Middle frontal gyrus (tissue), 1 donor: ENCODE measurements at regions not wholly inside any gene's neighbourhood (a gene's known extent, or its start where the extent isn't known, plus 50 kb on each side); places are given as distances from the start of the nearest gene placed in this dataset.
"Not testable (repeated sequence)": the region's sequence is repeated elsewhere in the genome, so short reads cannot be mapped to it uniquely, and the experiment has no call there.

Experiments used
- DNase-seq: peaks from one replicate; pipeline ENCODE4 v3.0.0-alpha.2; 2015; ENCODE audit warnings: low spot score; ENCODE audit errors: extremely low spot score

- no peak for DNase-seq
Measured at GRCh38 chr5:124621279-124621678, 125.2 kb downstream of the ZNF608 start.

- DNase-seq, result no peak
Measured at GRCh38 chr5:124620743-124621142, 125.7 kb downstream of the ZNF608 start.

DNA sequence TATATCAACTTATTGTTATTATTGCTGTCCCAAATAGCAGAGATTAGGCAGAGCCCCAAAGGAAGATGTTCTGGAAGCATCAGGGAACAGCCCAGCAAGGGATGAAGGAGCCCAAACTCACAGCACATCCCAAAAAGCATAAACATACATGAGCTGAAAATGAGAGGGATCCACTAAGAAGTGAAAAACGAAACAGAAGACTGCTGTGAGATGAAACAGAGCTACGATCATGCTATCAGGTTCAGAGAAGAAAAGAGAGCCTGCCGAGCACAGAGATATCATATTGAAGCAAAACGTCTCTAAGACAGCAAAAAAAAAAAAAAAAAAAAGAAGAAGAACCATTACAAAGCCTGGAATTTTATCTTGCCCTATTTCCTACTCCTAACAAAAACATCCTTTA, 127.3 kb downstream of the ZNF608 start:
- DNase-seq, result no peak

DNA sequence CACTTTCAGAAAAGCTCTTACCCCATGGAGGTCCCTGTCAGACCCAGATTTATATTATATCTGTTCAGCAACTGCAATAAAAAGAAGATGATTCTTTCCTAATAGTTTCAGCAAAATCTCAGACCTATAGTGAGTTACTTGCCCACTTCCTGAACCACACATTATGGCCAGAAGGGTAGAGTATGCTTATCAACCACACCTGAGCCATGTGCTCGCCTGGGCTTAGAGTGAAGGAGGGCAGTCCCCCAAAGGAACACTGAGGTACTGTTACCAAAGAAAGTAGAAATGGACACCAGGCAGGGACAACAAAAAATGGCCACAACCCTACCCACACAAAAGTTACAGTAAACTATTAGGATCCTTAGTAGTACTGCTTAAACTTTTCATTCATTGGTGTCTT, 128.7 kb downstream of the ZNF608 start:
- no peak for DNase-seq

DNA sequence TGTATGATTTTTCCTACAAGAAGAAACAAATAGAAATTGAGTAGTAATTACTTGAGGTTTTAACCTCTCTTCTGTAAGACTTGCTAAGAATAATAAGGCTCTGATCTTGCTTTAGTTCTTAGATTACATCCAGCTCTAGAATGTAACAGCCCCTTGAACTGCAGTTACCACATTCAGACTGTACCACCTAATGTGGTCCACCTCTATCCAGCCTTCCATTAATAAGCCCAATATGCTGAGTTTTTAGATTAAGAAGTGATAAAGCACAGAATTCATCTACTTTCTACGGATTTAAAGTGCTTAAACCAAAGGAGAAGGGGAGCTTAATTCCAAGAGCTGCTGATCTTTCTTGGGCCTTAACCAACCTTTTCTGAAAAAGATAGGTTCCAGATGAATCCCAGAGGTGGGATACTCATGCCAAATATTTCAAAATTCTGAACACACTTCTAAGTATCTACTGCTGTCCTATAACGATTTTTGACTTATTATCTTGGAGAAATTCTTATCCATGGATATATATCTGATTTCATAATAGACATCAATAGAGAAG, 131.5 kb downstream of the ZNF608 start:
- no peak for DNase-seq

DNA sequence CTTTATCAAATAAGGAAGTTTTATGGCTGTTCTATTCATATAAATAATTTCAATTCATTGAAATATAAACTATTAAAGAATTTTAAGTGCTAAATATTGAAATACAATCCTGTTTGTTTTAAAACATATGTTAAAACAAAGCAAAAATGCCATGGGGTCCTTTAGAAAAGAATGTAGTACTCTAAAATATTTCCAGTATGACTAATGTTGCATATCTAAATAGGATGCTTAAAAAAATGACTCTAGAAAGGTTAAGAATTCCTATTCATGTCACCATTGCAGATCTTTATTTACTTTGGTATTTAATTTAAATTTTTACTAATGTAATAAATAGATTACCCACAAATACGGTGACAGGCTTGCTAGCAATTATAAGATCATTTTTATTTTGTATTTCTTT, 132.3 kb downstream of the ZNF608 start:
- no peak for DNase-seq

DNA sequence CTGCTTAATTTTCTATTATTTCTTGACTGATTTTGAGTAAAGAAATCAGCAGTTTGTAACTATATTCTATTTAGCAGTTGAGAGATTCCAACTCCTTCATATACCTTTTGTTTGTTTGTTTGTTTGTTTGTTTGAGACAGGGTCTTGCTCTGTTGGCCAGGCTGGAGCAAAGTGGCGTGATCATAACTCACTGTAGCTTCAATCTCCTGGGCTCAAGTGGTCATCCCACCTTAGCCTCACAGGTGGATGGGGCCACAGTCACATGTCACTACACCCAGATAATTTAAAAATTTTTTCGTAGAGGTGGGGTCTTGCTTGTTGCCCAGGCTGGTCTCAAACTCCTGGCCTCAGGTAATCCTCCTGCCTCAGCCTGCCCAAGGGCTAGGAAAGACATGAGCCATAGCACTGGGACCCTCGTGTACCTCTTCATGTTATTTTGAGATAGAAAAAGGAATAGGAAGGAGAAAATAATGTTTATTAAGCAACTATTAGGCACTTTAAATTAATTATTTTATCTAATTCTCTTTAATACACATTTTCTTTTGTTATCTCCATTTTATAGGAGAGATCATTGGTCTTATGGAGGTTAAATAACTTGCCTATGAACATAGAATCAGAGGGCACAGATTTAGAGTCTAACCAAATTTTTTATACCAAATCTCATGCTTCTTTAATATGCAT, 133.0 kb downstream of the ZNF608 start:
- no peak for DNase-seq

DNA sequence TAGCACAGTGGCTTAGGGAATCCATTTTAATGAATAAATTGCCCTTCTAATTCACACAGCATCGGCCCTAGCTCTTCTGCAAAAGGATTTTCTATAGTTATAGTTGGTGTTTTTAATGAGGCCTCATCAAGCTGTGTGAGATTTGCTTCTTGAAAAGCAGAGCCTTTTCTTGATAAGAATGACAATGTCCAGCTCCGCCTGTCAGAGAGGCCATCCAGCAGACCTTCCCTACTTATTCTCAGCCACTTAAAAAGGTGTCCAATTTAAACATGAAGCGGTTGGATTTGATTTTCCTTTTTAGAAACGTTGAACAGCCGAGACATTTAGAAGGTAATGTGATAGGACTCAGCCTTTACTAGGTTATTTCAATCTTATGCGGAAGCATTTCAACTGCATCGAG, 134.4 kb downstream of the ZNF608 start:
- DNase-seq, result no peak

DNA sequence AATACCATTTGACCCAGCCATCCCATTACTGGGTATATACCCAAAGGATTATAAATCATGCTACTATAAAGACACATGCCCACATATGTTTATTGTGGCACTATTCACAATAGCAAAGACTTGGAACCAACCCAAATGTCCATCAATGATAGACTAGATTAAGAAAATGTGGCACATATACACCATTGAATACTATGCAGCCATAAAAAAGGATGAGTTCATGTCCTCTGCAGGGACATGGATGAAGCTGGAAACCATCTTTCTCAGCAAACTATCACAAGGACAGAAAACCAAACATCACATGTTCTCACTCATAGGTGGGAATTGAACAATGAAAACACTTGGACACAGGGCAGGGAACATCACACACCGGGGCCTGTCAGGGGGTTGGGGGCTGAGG, 135.2 kb downstream of the ZNF608 start:
- not testable (repeated sequence) for DNase-seq

- not testable (repeated sequence) for DNase-seq
Measured at GRCh38 chr5:124609685-124610084, 136.8 kb downstream of the ZNF608 start.

DNA sequence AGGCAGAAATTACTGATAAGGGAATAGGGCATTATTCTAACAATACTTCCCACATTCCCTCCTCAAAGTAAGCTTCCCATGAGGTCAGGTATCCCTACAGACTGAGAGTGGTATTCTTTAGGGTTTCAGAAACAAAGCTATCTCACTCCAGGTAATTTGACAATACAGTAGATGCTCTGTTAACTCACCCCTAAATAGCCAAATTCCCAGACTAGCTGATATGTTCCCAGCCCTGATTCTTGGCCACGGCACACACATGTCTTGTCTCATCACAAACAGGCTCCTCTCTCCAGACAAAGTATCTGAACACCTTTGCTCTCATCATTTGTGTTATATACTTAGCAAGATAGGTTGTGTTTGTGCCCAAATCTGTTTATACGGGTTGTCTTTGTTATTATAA, 139.9 kb downstream of the ZNF608 start:
- DNase-seq, result no peak

- no peak for DNase-seq
Measured at GRCh38 chr5:124606093-124606492, 140.3 kb downstream of the ZNF608 start.

- no peak for DNase-seq
Measured at GRCh38 chr5:124605541-124605940, 140.9 kb downstream of the ZNF608 start.

GRCh38 chr5:124604419-124604818, 142.0 kb downstream of the ZNF608 start:
- no peak for DNase-seq

DNA sequence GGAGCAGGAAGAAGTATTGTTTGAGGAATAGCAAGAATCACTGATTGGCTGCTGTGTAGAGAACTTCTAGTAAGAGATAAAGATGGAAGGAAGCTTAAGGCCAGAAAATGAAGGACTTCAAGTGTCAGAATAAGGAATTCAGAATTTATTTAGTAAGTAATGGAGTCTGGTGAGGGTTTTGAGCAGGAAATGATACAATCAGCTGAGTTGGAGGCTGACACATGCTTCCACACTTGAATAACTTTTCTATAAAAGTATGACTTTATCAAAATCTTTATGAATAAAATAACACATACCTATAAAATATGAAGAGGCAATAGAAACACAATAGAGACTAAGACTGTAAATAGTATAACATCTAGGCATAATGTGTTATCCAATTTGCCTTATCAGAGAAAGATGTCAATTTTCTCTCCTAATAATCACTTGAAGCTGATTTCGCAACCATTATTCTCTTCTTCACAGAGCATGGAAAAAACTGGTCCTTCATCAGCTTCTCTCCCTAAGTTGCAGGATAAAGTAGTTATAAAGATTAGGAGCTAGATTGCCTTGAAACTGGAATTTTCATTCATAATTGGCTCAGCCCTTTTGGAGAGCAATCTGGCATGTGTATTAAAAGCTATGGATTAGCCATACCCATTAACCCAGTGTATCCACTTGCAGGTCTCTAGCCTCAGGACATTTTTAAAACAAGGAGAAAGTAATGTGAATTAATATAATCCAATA, 143.4 kb downstream of the ZNF608 start:
- no peak for DNase-seq

DNA sequence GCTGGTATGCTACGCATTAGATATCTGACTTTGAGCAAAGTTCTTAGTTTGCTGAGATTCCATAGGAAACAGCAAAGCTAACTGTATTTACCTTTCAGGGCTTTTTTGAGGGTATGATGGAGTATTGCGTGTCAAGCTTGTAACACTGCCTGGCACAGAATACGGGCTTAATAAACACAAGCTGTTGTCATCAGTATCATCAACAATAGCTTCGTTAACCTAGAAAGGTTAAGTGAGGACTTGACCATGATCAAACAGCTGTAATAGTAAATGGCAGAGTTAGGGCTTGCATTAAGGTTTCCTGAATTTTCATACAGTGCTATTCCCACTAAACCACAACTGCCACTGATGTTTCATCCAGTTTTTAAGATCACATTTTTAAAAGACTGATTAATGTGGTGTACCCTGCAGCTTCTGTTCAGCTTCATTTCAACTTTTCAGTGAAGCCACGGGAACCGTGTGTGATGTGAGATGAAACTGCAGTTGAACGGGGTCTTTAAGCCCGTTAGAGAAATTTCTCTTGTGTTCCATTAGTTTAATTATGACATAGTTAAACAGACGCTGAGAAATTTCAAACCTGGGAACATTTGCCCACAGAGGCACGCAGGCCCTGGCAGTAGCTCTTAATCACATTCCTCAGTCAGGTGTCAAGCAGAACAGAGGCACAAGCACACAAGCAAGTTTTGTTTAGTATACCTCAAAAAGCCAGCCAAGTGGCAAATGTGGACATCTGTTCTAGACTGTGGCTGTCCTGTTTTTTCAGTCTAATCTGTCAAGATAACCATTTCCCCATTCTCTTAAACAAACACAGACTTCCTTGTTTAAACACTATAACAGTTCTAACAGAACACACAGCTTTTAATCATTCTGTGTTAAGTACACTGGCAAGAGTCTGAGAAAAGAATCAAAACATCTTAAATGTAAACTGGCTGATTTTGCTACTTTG, 147.1 kb downstream of the ZNF608 start:
- DNase-seq, result no peak

- DNase-seq, result no peak
Measured at GRCh38 chr5:124596595-124597421, 149.6 kb downstream of the ZNF608 start.

- no peak for DNase-seq
Measured at GRCh38 chr5:124593952-124594351, 152.5 kb downstream of the ZNF608 start.

DNA sequence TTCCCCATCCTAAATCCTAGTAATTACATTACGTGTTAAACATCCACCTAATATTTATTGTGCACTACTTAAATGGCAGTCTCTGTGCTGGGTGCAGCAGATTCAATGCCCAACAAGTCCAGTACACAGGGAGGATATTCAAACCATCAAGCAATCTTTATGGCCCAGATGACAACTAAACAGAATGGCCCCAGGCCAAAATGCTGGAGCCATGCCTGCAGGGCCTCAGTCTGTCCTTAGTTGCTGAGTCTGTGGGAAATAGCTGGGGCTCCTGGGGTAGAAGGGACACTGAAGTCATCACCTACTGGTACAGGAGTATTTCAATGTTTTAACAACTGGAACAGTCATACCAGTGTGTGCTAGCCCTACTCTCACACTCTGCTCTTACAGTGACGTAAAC, 153.5 kb downstream of the ZNF608 start:
- DNase-seq, result no peak

GRCh38 chr5:124591583-124591982, 154.9 kb downstream of the ZNF608 start:
- DNase-seq, result no peak

DNA sequence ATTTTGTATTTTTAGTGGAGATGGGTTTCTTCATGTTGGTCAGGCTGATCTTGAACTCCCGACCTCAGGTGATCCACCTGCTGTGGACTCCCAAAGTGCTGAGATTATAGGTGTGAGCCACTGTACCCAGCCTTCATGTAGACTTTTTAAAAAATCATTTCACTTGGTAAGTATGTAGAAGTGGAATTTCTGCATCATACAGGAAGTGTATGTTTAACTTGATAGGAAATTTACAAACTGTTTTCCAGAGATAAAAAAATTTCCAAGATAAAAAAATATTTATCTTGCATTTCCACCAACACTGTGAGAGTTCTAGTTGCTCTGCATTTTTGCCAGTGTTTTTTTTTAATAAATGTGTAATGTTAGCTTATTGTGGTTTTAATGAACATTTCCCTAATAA, 155.8 kb downstream of the ZNF608 start:
- no peak for DNase-seq
